ENCODE measurements at regions not wholly inside any gene's neighbourhood (a gene's known extent, or its start where the extent isn't known, plus 50 kb on each side); places are given as distances from the start of the nearest gene placed in this dataset.

DNA sequence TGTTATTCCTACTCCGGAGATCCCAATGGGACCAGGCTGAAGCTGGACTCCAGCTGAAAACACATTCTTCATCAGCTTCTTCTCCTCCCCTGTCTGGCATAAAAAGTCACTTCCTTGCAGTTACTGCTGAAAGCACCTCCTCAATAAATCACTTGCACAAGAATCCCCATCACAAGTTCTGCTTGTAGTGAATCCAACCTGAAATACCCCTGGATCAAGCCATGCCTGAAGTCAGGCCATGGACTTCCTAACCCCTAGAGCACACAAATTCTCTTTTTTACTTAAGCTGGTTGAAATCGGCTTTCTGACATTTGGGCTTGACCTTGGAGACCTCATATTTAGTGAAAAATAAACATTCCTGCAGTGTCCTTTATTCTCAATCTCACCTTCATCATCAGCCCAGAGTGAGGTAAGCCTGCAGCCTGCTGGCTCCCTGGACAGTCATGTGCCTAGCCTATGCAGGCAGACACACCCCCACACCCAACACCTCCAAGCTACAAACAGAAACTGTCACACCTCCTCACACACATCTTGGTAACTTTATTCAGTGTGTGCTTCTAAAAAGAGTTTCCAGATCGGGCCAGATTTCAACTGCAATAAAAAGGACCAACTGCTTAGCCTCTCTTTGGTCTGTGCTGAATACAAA, 51.5 kb upstream of the PTPRT start:
- Histone ChIP-seq H4K20me1 (ENCODE audit: control insufficient read depth, insufficient read depth, low read depth, low read length) (no peaks in the 10 kb centered on the region; the same call in 1 of the 2 replicates), H3K4me3 (ENCODE audit: low read length) (no peak overlapping the region), H3F3A (ENCODE audit: control insufficient read depth, insufficient read depth) (no peaks in the 10 kb centered on the region), H3K4me2 (ENCODE audit: low read length) (no peak overlapping the region), H3K27ac (ENCODE audit: low read depth, low read length) (no peak overlapping the region), H3K27me3 (ENCODE audit: control insufficient read depth, low read length) (no peaks in the 10 kb centered on the region), H3K79me2 (ENCODE audit: control insufficient read depth, low read length) (no peaks in the 10 kb centered on the region), H3K9me2 (replicated peaks; ENCODE audit: control insufficient read depth, low read length) (no peaks in the 10 kb centered on the region), H3K36me3 (ENCODE audit: control insufficient read depth, low read length) (no peaks in the 10 kb centered on the region), H3K9me3 (ENCODE audit: control insufficient read depth, insufficient read depth, low read length) (no peaks in the 10 kb centered on the region), H3K4me1 (ENCODE audit: control insufficient read depth, low read length) (no peaks in the 10 kb centered on the region)
- no peak for TF ChIP-seq EZH2phosphoT487 (IDR thresholded peaks at IDR 0.05; ENCODE audit: borderline replicate concordance, low read length)
